SJSA1 (cell line): ENCODE measurements at regions not wholly inside any gene's neighbourhood (a gene's known extent, or its start where the extent isn't known, plus 50 kb on each side); places are given as distances from the start of the nearest gene placed in this dataset.
A peak's percentile ranks its signal among the peaks of the same experiment; 100 is the strongest.

Experiments
- DNase-seq, 2 experiments: peaks; one replicate each; pipeline ENCODE4 v3.0.0-alpha.2; 2015 to 2020; ENCODE audit warnings: low spot score in 2 of 2, low read depth in 1 of 2
- H3K27ac ChIP-seq: fragments of 250-450 bp; sonication (Bioruptor Pico); 2 replicates; pipeline ENCODE4 v1.5.1; 2020; ENCODE audit warnings: mild to moderate bottlenecking, moderate library complexity
- H3K27me3 ChIP-seq: fragments of 250-450 bp; sonication (Bioruptor Pico); replicated peaks from 2 replicates; pipeline ENCODE4 v1.5.1; 2020; ENCODE audit warnings: mild to moderate bottlenecking, moderate library complexity
- H3K36me3 ChIP-seq: fragments of 250-450 bp; sonication (Bioruptor Pico); 2 replicates; pipeline ENCODE4 v1.5.1; 2020; ENCODE audit warnings: mild to moderate bottlenecking
- H3K4me1 ChIP-seq: fragments of 250-450 bp; sonication (Bioruptor Pico); replicated peaks from 2 replicates; pipeline ENCODE4 v1.6.1; 2021; ENCODE audit warnings: mild to moderate bottlenecking
- H3K4me3 ChIP-seq: fragments of 250-450 bp; sonication (Bioruptor Pico); 2 replicates; pipeline ENCODE4 v1.5.1; 2020; ENCODE audit warnings: mild to moderate bottlenecking
- H3K9me3 ChIP-seq: fragments of 250-450 bp; sonication (Bioruptor Pico); replicated peaks from 2 replicates; pipeline ENCODE4 v1.5.1; 2020; ENCODE audit warnings: mild to moderate bottlenecking

DNA sequence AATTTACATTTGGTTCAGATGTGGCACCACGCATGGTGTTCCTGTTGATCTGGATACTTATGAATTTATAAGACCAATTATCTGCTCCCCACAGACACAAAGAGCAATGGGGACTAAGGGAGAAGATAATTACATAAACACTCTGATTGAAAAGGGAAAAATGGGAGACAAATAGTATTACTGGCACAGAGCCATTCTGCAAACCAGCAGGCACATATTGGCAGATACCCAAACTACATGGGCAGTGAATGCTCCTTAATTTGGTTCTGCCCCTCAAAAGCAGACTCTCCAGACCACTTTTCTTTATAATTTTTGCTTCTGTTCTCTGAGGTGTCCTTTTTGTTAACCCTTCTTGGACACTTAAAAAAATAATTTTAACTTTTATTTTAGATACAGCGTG, 1674.2 kb downstream of the PCDH9 start:
- no peak overlapping the region for H3K4me3 ChIP-seq
- H3K27ac ChIP-seq: no peak overlapping the region
- no peaks in the 10 kb centered on the region for H3K4me1 ChIP-seq
- no peaks in the 10 kb centered on the region for H3K9me3 ChIP-seq
- no peaks in the 10 kb centered on the region for H3K27me3 ChIP-seq
- no peak for DNase-seq
- H3K36me3 ChIP-seq: no peaks in the 10 kb centered on the region

- no peak overlapping the region for H3K27ac ChIP-seq
- H3K9me3 ChIP-seq: no peaks in the 10 kb centered on the region
- no peaks in the 10 kb centered on the region for H3K36me3 ChIP-seq
- no peak overlapping the region for H3K4me3 ChIP-seq
- no peak for DNase-seq
- H3K4me1 ChIP-seq: no peaks in the 10 kb centered on the region
- H3K27me3 ChIP-seq: no peaks in the 10 kb centered on the region
Observed at GRCh38 chr13:65553096-65553727, 1676.9 kb downstream of the PCDH9 start.

- Histone ChIP-seq H3K4me3 (no peak overlapping the region), H3K27ac (no peak overlapping the region), H3K27me3 (no peaks in the 10 kb centered on the region), H3K36me3 (no peaks in the 10 kb centered on the region), H3K9me3 (no peaks in the 10 kb centered on the region), H3K4me1 (no peaks in the 10 kb centered on the region)
- no peak for DNase-seq
Observed at GRCh38 chr13:65551208-65551607, 1678.9 kb downstream of the PCDH9 start.

DNA sequence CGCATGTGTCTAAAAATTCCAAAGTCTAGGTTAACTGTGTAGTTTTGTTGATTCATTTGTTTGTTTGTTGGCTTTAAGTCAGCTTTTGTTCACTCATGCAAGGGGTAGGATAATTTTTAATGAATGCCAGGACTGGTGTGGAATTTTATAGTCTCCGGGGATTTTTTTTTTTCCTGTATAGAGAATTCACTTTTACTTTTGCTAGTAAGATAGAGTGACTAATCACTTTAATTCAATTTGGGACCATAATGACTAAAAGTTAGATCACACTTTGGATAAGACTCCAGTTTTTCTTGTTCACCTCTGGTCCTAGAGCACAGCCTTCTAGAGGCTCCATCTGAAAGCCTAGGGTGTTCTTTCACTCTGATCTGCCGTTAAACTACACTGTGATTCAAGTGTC, 1690.0 kb downstream of the PCDH9 start:
- no peak overlapping the region for H3K4me3 ChIP-seq
- H3K9me3 ChIP-seq: no peaks in the 10 kb centered on the region
- no peaks in the 10 kb centered on the region for H3K36me3 ChIP-seq
- no peak overlapping the region for H3K27ac ChIP-seq
- H3K4me1 ChIP-seq: no peaks in the 10 kb centered on the region
- H3K27me3 ChIP-seq: no peaks in the 10 kb centered on the region
- DNase-seq: peak in 1 of 2 experiments; percentile 20

GRCh38 chr13:65535370-65535769, 1694.8 kb downstream of the PCDH9 start:
- no peak for DNase-seq
- H3K27ac ChIP-seq: no peak overlapping the region
- H3K9me3 ChIP-seq: no peaks in the 10 kb centered on the region
- no peaks in the 10 kb centered on the region for H3K4me1 ChIP-seq
- no peaks in the 10 kb centered on the region for H3K36me3 ChIP-seq
- H3K4me3 ChIP-seq: no peak overlapping the region
- H3K27me3 ChIP-seq: no peaks in the 10 kb centered on the region

DNA sequence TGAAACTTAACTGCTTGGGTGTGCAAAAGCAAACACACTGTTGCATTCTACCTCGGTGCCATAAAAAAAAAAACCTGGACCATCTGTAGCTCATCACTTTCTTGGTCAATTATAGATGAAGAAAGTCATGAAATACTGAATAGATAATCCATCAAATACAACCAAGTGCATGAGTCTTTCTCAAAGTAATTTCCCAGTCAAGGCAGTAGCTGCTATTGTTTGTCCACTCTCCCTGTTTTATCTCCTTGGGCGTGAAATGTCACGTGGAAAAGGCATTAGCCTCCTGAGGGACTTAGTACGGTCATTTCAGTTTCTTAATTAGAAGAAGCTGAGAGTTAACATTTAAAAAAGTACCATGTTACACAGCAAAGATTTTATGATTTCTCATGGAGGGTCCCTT, 1697.9 kb downstream of the PCDH9 start:
- Histone ChIP-seq H3K27me3 (no peaks in the 10 kb centered on the region), H3K27ac (no peak overlapping the region), H3K4me3 (no peak overlapping the region), H3K4me1 (no peaks in the 10 kb centered on the region), H3K9me3 (no peaks in the 10 kb centered on the region), H3K36me3 (no peaks in the 10 kb centered on the region)
- DNase-seq: no peak

DNA sequence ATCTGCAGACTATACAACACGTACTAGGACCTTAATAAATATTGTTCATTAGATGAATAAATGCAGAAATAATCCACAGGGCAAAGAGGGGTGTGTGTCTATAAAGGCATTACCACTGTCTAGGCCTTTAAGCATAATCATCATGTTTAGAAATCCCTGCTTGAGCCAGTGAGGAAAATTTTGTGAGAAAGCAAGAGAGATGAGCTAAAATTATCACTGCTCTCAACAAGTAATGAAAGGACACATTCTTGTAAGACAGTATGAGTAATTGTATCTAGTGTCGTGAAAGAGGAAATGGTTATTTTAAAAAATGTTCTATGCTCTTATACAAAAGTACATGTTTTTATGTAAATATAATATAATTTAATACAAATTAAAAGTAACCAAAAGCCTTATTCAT, 1699.4 kb downstream of the PCDH9 start:
- Histone ChIP-seq H3K9me3 (no peaks in the 10 kb centered on the region), H3K4me1 (no peaks in the 10 kb centered on the region), H3K27ac (no peak overlapping the region), H3K27me3 (no peaks in the 10 kb centered on the region), H3K36me3 (no peaks in the 10 kb centered on the region), H3K4me3 (no peak overlapping the region)
- DNase-seq: no peak

DNA sequence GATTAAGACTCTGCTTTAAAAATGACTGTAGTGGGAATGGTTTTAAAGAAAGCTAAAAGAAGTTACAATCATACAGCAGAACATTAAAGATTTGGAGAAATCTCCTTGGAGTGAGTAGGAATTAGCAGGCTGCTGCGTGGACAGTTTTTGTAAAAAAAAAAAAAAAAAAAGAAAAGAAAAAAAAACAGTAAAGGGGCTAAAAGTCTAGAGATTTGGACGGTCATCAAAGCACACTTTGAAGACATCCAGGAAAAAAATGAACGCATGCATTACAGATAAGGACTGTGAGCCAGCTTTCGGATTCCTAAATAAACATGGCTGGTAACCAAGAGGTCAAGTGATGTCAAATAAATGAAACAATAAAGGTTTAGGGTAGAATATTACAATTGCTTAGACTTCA, 1700.6 kb downstream of the PCDH9 start:
- H3K27me3 ChIP-seq: no peaks in the 10 kb centered on the region
- no peak overlapping the region for H3K27ac ChIP-seq
- H3K9me3 ChIP-seq: no peaks in the 10 kb centered on the region
- no peaks in the 10 kb centered on the region for H3K4me1 ChIP-seq
- no peaks in the 10 kb centered on the region for H3K36me3 ChIP-seq
- DNase-seq: no peak
- no peak overlapping the region for H3K4me3 ChIP-seq

- no peak overlapping the region for H3K27ac ChIP-seq
- no peak for DNase-seq
- no peak overlapping the region for H3K4me3 ChIP-seq
- no peaks in the 10 kb centered on the region for H3K36me3 ChIP-seq
- no peaks in the 10 kb centered on the region for H3K9me3 ChIP-seq
- no peaks in the 10 kb centered on the region for H3K4me1 ChIP-seq
- H3K27me3 ChIP-seq: no peaks in the 10 kb centered on the region
Observed at GRCh38 chr13:65508745-65509144, 1721.4 kb downstream of the PCDH9 start.

DNA sequence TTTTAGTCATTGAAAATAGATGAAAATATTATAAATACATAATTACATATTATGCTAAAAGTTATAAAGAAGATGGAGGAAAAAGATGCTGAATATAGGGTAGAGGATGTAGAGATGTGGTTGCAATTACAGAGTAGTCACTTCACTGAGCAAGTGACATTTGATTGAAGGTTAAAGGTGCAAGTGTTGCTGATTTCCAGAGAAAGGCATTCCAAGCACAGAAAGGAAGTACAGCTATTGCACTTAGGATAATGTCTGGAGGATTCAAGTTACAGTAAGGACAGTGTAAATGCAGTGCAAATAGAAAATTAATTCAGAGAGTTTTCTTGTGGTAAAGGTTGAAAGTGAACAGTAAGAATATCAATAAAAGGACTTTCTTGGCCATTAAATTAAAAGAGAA, 1721.8 kb downstream of the PCDH9 start:
- Histone ChIP-seq H3K36me3 (no peaks in the 10 kb centered on the region), H3K27ac (no peak overlapping the region), H3K4me3 (no peak overlapping the region), H3K4me1 (no peaks in the 10 kb centered on the region), H3K9me3 (no peaks in the 10 kb centered on the region), H3K27me3 (no peaks in the 10 kb centered on the region)
- no peak for DNase-seq

- H3K4me1 ChIP-seq: no peaks in the 10 kb centered on the region
- no peak for DNase-seq
- H3K36me3 ChIP-seq: no peaks in the 10 kb centered on the region
- H3K27me3 ChIP-seq: no peaks in the 10 kb centered on the region
- no peaks in the 10 kb centered on the region for H3K9me3 ChIP-seq
- no peak overlapping the region for H3K4me3 ChIP-seq
- H3K27ac ChIP-seq: no peak overlapping the region
Observed at GRCh38 chr13:65505941-65506340, 1724.2 kb downstream of the PCDH9 start.

GRCh38 chr13:65504213-65504612, 1725.9 kb downstream of the PCDH9 start:
- no peaks in the 10 kb centered on the region for H3K9me3 ChIP-seq
- no peaks in the 10 kb centered on the region for H3K27me3 ChIP-seq
- no peak overlapping the region for H3K27ac ChIP-seq
- H3K4me3 ChIP-seq: no peak overlapping the region
- no peaks in the 10 kb centered on the region for H3K4me1 ChIP-seq
- no peak for DNase-seq
- no peaks in the 10 kb centered on the region for H3K36me3 ChIP-seq

DNA sequence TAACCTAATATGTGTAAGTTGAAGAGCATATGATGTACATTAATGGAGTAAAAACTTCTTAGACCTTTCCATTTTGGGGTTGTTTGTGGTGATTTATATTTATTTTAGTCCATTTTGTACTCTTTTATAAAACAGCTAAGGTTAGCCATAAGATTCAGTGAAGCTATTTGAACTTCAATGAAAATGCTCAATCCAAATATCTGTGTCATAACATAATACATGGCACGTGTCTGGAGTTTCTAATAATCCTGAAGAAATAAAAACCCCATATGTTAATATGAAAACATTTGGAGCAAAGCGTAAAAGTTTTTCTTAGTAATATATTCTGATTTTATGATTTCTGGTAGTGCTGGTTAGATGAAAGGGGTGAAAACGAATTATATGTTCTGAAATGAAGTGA, 1729.7 kb downstream of the PCDH9 start:
- Histone ChIP-seq H3K4me3 (no peak overlapping the region), H3K27me3 (no peaks in the 10 kb centered on the region), H3K27ac (no peak overlapping the region), H3K36me3 (no peaks in the 10 kb centered on the region), H3K9me3 (no peaks in the 10 kb centered on the region; the same call in 1 of the 2 replicates), H3K4me1 (peaks cover 8% of the 10 kb centered on the region)
- DNase-seq: no peak

DNA sequence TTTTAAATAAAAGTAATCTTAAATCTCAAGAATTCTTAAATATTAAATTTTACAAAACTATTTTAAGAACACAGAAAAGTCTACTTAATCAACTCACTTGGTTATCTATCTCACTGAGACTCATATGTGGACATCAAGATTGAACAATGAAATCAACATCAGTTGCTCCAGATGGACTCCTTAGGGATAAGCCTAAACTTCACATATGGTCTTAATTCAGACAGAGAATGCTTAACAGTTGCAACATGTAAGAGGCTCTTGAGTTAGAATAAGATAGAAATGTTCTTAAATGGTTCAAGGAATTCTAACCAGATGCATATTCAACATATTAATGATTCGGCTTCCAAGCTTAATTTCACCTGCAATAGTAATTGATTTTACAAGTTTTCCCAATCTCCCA, 1730.9 kb downstream of the PCDH9 start:
- H3K27ac ChIP-seq: no peak overlapping the region
- no peaks in the 10 kb centered on the region for H3K27me3 ChIP-seq
- no peaks in the 10 kb centered on the region for H3K36me3 ChIP-seq
- H3K9me3 ChIP-seq: no peaks in the 10 kb centered on the region; the same call in 1 of the 2 replicates
- H3K4me3 ChIP-seq: no peak overlapping the region
- DNase-seq: no peak
- peaks cover 8% of the 10 kb centered on the region for H3K4me1 ChIP-seq

DNA sequence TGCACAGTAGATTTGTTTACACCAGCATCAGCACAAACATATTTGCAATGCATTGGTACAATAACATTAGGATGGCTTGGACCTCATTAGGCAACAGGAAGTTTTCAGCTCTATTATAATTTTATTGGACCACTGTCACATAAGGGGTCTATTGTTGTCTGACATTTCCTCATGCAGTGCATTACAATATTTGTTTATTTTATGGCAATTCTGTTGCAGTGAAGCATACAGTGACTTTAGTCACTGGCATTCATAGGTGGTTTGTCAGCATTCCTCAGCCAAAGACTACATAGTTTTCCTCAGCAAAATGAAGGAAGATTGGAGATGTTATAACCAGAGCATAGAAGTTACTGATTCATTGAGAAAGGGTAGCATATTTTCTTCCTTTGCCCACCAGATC, 1732.9 kb downstream of the PCDH9 start:
- no peaks in the 10 kb centered on the region; the same call in 1 of the 2 replicates for H3K9me3 ChIP-seq
- no peak overlapping the region for H3K4me3 ChIP-seq
- peak in 1 of 2 experiments; percentile 45 for DNase-seq
- no peaks in the 10 kb centered on the region for H3K36me3 ChIP-seq
- no peaks in the 10 kb centered on the region for H3K27me3 ChIP-seq
- peaks cover 8% of the 10 kb centered on the region for H3K4me1 ChIP-seq
- peak overlapping the region; percentile 72 for H3K27ac ChIP-seq
